GM21786 (cell line): ENCODE measurements at regions not wholly inside any gene's neighbourhood (a gene's known extent, or its start where the extent isn't known, plus 50 kb on each side); places are given as distances from the start of the nearest gene placed in this dataset.
A peak's percentile ranks its signal among the peaks of the same experiment; 100 is the strongest.
"Not testable (repeated sequence)": the region's sequence is repeated elsewhere in the genome, so short reads cannot be mapped to it uniquely, and the experiment has no call there.

Experiments
- ATAC-seq: cut with Tn5 transposase; IDR thresholded peaks from one replicate; pipeline ENCODE4 v1.9.1; 2021; ENCODE audit not compliant: unreplicated experiment

DNA sequence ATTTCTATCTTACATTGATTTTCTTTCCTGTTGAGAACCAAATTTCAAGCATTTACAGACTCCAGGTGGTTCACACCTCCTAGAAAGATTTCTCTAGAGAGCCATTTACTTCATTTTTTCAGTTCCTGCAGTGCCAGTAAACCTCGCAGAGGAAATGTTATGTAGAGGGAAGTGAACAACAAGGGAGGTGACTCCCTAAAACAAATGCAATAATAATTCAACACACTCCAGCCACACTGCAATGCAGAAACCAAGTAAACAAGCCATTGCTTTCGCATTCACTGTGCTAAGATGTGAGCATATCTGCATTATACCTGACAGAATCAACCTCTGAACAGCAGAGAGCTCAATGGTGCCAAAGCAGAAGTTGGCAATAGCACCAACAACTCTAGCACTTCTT lies 215.1 kb downstream of the RBM26 start:
- peak; percentile 37 for ATAC-seq

DNA sequence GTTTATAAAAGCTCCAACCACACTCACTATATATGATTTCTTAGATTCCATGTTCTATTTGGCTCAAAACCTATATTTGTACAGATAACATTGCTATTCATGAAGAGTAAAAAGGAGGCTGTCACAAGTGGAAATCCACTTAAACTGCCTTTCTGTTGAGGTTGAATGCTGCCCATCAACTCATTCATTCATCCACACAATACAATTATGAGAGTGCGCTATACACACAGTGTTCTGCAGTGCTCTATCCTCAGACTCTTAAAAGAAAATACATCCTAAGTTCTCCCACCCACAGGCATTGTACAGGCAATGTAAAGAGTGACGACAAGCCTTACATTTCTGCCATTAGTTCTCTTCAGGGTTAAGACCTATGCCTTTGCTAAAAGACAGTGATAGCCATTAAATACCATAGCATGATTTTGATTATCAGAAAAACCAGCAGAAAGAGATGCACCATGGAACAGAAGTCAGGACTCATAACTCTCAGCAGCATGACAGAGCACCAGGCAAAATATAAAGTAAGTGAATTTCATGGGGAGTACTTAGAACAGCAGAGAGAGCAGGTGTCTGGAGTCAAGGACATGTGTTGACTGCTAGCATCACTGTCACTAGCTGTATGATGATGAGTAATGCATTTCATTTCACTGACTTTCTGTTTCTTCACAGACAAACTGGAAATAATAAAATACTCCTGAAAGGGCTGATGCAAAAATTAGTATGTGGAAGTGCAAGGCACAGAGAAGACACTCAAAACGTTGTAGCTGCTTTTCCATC lies 218.0 kb downstream of the RBM26 start:
- ATAC-seq: no peak

DNA sequence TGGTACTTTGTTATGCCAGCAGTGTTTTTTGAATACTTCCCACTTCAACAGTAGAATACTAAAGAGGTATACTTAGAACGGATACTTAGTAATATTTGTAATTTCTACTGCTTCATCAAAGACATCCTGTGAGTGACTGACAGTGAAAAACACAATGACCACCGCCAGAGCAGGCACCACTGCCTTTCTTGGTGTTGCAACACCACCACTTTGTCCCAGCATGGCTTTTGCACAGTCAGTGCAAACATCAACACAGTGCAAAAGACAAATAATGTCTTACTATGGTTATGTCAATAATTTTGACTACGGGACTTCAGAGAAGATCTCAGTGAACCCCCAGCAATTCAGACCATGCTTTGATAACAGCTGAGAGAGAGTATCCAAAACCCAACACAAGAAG lies 220.5 kb downstream of the RBM26 start:
- no peak for ATAC-seq

DNA sequence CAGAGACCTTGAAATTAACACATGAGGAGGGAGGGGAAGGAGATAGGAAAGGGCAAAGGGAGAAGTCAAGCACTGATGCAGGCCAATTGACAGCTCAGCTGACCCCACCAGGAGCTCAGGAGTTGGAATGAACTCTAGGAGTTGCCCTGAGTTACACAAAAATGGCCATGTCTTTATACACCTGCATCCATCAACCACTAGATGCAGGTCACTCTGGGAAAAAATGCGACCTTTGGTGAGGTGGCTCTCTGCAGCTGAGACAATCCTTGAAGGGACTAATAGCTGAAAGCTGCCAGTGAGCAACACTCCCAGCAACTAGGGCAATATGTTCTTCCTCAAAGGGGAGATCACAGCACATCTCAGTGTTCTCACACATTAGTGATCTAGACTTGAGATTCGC lies 222.8 kb downstream of the RBM26 start:
- ATAC-seq: no peak

DNA sequence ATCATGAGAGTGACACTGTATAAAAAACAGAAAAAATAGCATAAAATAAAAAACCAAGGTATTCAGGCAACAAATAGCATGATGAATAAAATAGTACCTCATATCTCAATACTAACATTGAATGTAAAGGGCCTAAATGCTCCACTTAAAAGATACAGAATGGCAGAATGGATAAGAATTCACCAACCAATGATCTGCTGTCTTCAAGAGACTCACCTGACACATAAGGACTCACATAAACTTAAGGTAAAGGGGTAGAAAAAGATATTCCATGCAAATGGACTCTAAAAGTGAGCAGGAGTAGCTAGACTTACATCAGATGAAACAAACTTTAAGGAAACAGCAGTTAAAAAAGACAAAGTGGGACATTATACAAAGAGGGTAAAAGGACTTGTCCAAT lies 232.4 kb downstream of the RBM26 start:
- not testable (repeated sequence) for ATAC-seq

DNA sequence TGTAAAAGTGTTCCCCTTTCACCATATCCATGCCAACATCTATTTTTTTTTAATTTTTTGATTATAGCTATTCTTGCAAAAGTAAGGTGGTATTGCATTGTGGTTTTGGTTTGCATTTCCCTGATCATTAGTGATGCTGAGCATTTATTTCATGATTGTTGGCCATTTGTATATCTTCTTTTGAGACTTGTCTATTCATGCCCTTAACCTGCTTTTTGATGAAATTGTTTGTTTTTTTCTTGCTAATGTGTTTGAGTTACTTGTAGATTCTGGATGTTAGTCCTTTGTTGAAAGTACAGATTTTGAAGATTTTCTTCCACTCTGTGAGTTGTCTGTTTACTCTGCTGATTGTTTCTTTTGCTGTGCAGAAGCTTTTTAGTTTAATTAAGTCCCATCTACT lies 233.1 kb downstream of the RBM26 start:
- ATAC-seq: not testable (repeated sequence)

DNA sequence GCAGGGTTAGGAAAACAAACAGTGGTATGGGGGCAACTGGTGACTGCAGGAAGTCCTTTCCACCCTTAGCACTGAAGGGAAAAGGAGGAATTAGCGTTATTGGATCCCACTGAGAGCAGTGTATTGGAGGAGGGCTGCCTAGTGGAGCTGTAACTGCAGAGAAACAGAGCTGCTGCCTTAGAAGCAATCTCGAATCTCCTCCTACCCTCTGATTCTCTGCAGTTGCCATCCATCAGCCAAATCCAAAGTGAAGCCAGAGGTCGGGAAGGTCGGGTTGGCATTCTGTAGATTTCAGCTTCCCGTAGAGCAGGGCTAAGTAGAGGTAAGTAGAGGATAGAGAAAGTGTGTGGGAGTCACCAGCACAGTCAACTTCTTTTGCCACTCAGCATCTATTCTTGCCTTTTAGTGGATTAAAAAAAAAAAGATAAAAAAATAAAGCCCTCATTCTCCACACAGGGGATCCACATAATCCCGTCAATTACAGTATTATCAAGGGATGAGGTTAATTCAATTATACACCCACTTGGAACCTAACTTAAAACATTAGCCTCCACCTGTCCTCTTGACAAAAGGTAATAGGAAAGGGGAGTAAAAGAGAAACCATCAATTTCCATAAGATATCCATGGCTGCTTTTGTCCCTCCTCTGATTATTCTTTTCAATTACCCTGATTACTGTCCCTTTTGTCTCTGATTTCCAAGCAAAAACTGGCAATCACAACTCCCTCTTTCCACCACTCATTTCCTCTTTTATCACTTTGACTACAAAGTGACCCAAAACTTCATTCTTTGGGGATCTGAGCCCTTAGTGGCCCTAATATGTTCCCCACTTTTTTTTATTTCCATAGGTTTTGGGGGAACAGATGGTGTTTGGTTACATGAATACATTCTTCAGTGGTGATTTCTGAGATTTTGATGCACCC lies 234.7 kb downstream of the RBM26 start:
- ATAC-seq: no peak

DNA sequence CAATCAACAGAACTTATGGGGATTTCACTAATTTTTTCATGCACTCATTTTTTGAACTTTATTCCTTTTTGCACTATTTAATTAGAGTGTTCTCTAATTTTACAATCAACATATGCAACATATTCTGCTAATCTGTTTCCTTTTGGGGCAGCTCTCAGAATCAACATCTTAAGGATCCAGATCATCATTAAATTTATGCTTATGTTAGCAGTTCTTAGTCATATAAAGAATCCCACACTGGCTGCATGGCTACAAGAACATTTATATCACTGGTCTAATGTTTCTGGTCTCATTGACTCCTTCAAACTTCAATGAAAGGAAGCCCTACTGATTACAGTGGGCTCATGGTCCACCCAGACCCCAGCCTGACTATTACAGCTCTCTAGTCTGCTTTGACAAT lies 245.2 kb downstream of the RBM26 start:
- ATAC-seq: no peak

DNA sequence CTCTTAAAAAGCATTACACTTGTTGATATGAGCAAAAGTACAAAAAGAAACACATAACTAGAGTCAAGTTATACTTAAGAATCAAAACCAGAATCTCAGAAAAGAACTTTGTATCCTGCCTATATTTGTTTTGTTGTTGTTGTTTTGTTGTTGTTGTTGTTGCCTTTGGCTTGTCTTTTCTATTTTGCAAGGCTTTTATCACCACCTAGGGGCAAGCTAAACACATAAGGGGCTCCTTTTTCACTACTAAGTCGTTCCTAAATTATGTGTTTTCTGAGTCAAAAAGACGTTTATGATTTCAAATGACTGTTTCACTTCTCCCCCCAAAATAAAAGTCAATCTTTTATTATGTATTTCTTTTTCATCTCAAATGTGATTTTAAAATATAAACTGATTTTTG lies 250.2 kb downstream of the RBM26 start:
- ATAC-seq: no peak

DNA sequence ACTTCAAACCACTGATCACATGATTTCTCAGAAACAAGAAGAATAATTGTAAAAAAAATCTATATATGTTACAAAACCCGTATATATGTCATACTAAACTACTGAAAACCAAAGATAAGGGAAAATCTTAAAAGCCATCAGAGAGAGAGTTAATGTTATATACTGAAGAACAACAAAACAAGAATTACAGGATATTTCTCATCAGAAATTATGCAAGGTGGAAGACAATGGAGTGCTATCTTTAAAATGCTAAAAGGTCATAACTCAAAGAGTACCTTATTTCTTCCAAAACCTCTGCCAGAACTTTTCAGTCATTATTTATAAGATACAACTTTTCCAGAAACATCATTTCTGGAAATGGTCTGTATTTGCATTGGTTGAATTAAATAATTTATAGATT lies 256.8 kb downstream of the RBM26 start:
- ATAC-seq: no peak

DNA sequence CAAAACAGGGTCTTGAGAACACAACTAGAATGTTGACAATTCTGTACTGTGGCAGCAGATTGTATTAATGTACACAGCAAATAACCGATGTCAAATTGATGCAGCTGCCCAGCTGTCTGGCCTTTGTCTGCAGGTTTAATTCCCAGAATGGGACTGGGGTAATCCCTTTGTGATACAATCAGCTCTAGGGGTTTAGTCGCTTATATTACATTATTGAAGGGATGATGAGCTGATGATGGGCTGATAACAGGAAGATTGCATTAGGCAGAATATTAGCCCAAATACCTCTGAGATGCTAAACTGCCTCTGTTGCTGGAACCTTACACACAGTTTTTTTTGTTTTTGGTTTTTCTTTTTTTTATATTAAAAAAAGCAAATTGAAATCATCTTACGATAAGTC lies 265.0 kb downstream of the RBM26 start:
- no peak for ATAC-seq

DNA sequence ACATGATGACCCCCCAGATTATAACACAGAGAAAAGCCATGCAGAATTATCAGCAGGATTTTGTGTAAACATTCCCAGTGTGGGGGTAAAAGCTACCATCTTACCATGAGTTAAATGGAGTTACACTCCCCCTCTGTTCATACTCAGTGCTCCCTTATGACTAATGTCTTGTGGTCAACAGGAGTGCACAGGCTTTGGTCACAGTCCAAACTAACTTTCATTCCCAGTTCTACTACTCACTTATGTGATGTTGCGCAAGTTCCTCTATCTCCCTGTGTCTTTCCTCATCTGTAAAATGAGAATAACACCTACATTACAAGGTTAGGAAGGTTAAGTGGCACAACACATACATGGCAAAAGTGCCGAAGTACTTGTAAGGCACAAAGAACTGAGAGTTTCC lies 277.9 kb downstream of the RBM26 start:
- no peak for ATAC-seq

DNA sequence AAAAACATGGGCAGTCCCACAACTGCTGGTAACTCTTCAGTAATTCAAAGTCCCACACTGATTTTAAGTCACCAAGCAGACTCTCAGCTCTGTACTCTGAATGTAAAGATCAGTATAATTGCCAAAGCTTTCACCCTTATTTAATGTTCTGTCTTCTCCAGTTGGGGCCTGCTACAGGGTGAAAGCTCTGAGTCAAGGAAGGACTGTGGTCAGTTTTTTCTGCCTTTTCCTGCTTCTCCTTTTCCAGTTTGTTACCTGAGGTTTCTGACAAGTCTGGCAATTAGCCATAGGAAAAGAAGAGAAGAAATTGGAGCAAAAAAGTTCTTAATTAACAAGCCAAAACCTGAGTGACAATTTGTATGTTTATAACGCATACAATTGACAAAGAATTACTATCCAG lies 279.3 kb downstream of the RBM26 start:
- no peak for ATAC-seq

DNA sequence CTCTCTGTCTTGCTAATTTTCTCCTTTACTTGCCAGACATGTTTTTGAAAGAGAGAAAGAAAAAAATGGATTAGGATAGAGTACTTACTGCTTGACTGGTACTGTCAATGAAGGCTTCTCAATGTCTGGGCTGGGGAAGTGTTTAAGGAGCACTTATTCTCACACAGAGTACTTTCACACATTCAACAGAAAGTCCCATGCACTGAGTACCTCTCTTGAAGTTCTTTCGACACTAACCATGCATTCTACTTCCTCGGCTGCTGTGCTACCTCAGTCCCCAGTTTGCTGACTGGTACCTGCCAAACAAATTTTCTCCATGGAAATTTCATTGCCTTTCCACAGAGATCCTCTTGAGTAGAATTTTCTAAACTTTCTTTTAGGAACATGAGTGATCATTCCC lies 281.9 kb downstream of the RBM26 start:
- no peak for ATAC-seq

DNA sequence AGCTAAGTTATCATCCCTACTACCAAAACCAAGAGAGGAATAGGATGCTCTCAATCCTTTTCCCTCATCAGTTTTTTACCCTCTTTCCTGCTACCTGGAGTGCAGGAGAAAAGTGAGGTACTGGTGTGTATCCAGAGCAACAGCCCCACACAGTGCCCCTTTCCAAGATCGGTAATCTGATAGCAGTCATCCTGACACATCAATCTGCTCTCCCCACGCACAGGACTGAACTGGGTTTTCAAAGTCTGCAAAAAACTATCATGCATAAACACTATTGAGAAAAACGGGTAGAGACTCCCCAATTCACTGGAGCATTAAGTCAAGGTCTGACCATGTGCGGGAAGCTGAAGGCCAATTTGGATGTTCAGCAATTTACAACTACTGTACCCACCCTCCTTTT lies 284.8 kb downstream of the RBM26 start:
- ATAC-seq: no peak

DNA sequence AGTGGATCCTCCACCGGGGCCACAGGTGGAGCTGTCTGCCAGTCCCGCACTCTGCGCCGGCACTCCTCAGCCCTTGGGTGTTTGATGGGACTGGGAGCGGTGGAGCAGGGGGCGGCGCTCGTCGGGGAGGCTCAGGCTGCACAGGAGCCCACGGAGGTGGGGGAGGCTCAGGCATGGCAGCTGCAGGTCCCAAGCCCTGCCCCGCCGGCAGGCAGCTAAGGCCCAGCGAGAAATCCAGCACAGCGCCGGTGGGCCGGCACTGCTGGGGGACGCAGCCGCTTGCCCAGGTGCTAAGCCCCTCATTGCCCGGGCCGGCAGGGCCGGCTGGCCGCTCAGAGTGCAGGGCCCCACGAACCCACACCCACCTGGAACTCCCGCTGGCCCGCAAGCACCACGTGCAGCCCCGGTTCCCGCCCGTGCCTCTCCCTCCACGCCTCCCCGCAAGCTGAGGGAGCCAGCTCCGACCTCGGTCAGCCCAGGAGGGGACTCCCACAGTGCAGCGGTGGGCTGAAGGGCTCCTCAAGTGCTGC lies 286.4 kb downstream of the RBM26 start:
- no peak for ATAC-seq

DNA sequence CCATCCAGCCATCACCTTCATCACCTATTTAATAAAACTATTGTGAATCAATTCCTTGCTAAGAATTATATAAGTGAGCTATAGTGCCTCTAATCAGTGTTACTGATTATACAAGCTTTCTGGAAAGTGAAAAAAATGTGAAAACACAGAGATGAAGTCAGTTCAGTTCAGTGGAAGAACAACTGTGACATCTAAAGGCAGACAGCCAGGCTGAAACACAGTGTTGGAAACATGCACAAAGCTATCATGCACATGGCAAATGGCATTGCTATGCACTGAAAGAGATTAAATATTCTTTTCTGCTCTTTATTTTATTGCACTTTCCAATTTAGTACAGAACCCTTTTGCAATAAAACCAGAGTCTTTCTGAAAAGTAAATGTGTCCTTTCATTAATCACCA lies 294.0 kb downstream of the RBM26 start:
- ATAC-seq: no peak

DNA sequence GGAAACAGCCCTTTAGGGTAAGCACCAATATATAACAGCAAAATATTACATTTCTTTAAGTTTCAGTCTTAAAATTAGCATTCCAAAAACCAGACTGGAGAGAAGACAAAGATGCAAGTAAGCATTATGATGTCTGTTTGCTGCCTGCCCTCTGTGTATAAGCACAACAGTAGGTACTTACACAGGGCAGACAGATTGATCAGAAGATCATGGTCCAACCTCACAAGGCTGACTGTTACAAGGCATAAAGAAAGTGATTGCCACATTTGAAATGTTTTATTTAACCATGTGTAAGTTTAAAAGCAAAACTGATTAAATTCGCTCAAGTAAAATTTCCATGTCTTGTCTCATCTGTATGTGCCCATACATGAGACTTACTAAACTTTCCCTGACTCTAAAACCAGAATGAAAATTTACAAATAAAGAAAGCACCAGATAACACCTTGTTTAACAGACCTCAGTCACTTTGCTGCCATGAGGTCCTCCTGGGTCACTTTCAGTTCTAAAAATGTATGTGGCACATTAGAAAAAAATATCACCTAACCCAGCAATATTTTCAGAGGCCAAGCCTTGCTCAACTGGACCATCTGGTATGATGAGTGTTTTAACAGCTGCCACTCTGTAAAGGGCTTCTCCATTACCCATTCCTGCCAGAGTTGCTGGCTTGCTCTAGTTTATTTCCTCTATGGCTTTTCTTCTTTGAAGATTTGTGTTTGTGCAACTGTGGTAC lies 297.0 kb downstream of the RBM26 start:
- peak; percentile 61 for ATAC-seq

DNA sequence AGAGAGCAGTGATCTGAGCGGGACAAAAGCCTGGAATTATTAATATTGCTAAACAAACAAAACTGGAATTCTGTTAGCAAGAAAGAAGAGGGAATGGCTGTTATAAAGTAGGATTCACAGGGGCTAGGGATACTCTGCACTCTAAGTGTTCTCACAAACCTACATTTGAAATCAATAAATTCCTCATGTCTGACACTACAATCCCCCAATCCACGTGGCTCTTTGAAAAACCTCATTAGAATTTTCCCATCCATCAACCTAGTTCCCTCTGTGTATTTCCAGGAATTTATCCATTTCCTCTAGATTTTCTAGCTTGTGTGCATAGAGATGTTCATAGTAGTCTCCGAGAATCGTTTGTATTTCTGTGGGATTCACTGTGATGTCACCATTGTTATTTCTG lies 307.5 kb downstream of the RBM26 start:
- ATAC-seq: no peak

DNA sequence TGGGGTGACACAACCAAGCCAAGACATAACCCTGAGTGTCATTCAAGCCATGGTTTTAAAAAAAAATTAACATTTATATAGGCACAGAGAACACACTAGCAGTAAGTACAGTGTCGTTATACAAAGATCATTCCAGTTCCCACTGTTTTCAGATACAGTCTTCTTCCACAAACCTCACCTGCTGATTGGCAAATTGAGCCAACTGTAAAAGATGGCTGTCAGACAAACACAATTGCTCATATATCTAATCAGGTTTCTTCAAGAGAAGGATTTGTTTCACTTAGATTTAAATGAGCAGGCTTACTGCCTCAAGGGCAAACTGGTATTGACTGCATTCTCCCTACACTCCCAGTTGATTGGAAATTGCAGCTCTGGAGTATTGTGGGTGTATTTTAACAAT lies 308.9 kb downstream of the RBM26 start:
- no peak for ATAC-seq

DNA sequence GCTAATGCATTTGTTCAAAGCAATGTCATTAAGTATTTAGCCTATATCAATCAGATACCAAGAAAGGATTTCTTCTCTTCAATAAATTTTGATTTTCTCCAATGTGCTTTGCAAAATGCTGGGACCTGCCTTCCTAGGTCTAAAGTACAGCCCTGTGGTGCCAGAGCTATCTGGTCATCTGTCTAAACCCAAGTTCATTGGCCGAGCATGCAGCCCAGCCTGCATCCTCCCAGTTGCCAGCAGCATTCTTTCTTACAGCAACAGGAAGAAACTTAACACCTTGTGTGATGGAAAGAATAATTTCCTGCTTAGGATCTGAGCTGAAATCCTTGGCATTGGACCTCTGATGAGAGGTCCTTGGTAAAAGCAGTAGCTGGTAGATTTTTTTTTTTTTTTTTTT lies 310.0 kb downstream of the RBM26 start:
- no peak for ATAC-seq
